ENCODE measurements at regions not wholly inside any gene's neighbourhood (a gene's known extent, or its start where the extent isn't known, plus 50 kb on each side); places are given as distances from the start of the nearest gene placed in this dataset.

- H3K4me3 ChIP-seq (ENCODE audit: low read depth, low read length) = no peak overlapping the region
- no peak for DNase-seq (ENCODE audit: low read depth)
- TF ChIP-seq, protein P1, sequence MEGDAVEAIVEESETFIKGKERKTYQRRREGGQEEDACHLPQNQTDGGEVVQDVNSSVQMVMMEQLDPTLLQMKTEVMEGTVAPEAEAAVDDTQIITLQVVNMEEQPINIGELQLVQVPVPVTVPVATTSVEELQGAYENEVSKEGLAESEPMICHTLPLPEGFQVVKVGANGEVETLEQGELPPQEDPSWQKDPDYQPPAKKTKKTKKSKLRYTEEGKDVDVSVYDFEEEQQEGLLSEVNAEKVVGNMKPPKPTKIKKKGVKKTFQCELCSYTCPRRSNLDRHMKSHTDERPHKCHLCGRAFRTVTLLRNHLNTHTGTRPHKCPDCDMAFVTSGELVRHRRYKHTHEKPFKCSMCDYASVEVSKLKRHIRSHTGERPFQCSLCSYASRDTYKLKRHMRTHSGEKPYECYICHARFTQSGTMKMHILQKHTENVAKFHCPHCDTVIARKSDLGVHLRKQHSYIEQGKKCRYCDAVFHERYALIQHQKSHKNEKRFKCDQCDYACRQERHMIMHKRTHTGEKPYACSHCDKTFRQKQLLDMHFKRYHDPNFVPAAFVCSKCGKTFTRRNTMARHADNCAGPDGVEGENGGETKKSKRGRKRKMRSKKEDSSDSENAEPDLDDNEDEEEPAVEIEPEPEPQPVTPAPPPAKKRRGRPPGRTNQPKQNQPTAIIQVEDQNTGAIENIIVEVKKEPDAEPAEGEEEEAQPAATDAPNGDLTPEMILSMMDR (conservative IDR thresholded peaks at IDR 0.05; ENCODE audit: low read depth, low read length) = no peak
These were observed 59.7 kb upstream of the KL start for GRCh38 chr13:32956595-32956933.

- H3K4me3 ChIP-seq (ENCODE audit: low read depth, low read length) = no peak overlapping the region
- TF ChIP-seq, protein P1 (conservative IDR thresholded peaks at IDR 0.05; ENCODE audit: low read depth, low read length) = no peak
- no peak for DNase-seq (ENCODE audit: low read depth)
These were observed 55.6 kb upstream of the KL start for GRCh38 chr13:32960626-32961025.

- TF ChIP-seq, protein P1 (conservative IDR thresholded peaks at IDR 0.05; ENCODE audit: low read depth, low read length) = no peak
- no peak for DNase-seq (ENCODE audit: low read depth)
- no peak overlapping the region for H3K4me3 ChIP-seq (ENCODE audit: low read depth, low read length)
These were observed 54.5 kb upstream of the KL start for GRCh38 chr13:32961724-32962123.

GRCh38 chr13:32962342-32962741 is 53.9 kb upstream of the KL start:
- DNase-seq (ENCODE audit: low read depth) = no peak
- H3K4me3 ChIP-seq (ENCODE audit: low read depth, low read length) = no peak overlapping the region
- TF ChIP-seq, protein P1 (conservative IDR thresholded peaks at IDR 0.05; ENCODE audit: low read depth, low read length) = no peak

GRCh38 chr13:32964987-32965386 is 51.2 kb upstream of the KL start:
- TF ChIP-seq, protein P1 (conservative IDR thresholded peaks at IDR 0.05; ENCODE audit: low read depth, low read length) = no peak
- no peak overlapping the region for H3K4me3 ChIP-seq (ENCODE audit: low read depth, low read length)
- DNase-seq (ENCODE audit: low read depth) = no peak
